Common myeloid progenitor, CD34-positive (primary cell): ENCODE measurements at regions not wholly inside any gene's neighbourhood (a gene's known extent, or its start where the extent isn't known, plus 50 kb on each side); places are given as distances from the start of the nearest gene placed in this dataset.

ENCODE experiments used
- CTCF ChIA-PET: fragments of 350-600 bp; sonication (Branson Sonifier 250); formaldehyde crosslinking; loops from one replicate; lab custom pipeline; 2021; ENCODE audit warnings: antibody characterized with exemption; lab: Charles Lee
- POLR2A ChIA-PET: fragments of 350-600 bp; sonication (Branson Sonifier 250); formaldehyde crosslinking; loops from one replicate; lab custom pipeline; 2021; ENCODE audit warnings: antibody characterized with exemption; lab: Charles Lee
- DNase-seq, 3 donors: peaks; one replicate each; pipeline versions ENCODE4 v3.0.0 to v3.0.0-alpha.2; 2013
- H3K27ac ChIP-seq, 2 experiments: 1 replicate in 1 of 2; 2 replicates in 1 of 2; pipeline ENCODE4 v1.7.0; 2013; ENCODE audit warnings: inconsistent platforms in 2 of 2, low read length in 2 of 2, mild to moderate bottlenecking in 2 of 2, low read depth in 1 of 2, moderate library complexity in 1 of 2; ENCODE audit not compliant: severe bottlenecking in 2 of 2, insufficient read depth in 1 of 2, poor library complexity in 1 of 2
- H3K27me3 ChIP-seq, 5 experiments: replicated peaks in 2 of 5; 1 replicate in 3 of 5; 2 replicates in 2 of 5; pipeline versions ENCODE4 v1.6.1 to v1.7.0; 2013; ENCODE audit warnings: low read length in 4 of 5, mild to moderate bottlenecking in 2 of 5, moderate library complexity in 2 of 5, inconsistent platforms in 1 of 5; ENCODE audit not compliant: insufficient read depth in 5 of 5, control insufficient read depth in 4 of 5
- H3K36me3 ChIP-seq, 4 experiments: 1 replicate in 2 of 4; 2 replicates in 2 of 4; pipeline versions ENCODE4 v1.6.1 to v1.7.0; 2013; ENCODE audit warnings: low read length in 3 of 4, control low read depth in 1 of 4, mild to moderate bottlenecking in 1 of 4; ENCODE audit not compliant: control insufficient read depth in 4 of 4, insufficient read depth in 4 of 4
- H3K4me1 ChIP-seq, 4 experiments: 1 replicate in 3 of 4; 2 replicates in 1 of 4; pipeline versions ENCODE4 v1.6.1 to v1.7.1; 2013; ENCODE audit warnings: low read length in 3 of 4, mild to moderate bottlenecking in 3 of 4, control low read depth in 1 of 4, inconsistent platforms in 1 of 4, moderate library complexity in 1 of 4; ENCODE audit not compliant: control insufficient read depth in 4 of 4, insufficient read depth in 4 of 4; ENCODE audit errors: control extremely low read depth in 1 of 4
- H3K4me3 ChIP-seq, 7 experiments: 1 replicate in 4 of 7; 2 replicates in 3 of 7; pipeline versions ENCODE4 v1.5.1 to v1.7.0; 2013; ENCODE audit warnings: mild to moderate bottlenecking in 7 of 7, low read length in 6 of 7, moderate library complexity in 6 of 7, inconsistent platforms in 2 of 7, low read depth in 2 of 7, control low read depth in 1 of 7; ENCODE audit not compliant: insufficient read depth in 4 of 7, control insufficient read depth in 1 of 7; ENCODE audit errors: extremely low read depth in 1 of 7
- H3K9me3 ChIP-seq, 5 experiments: 1 replicate in 4 of 5; 2 replicates in 1 of 5; pipeline versions ENCODE4 v1.6.1 to v1.7.1; 2013; ENCODE audit warnings: low read length in 4 of 5, mild to moderate bottlenecking in 2 of 5, inconsistent platforms in 1 of 5, low read depth in 1 of 5, moderate library complexity in 1 of 5; ENCODE audit not compliant: control insufficient read depth in 4 of 5, insufficient read depth in 2 of 5; ENCODE audit errors: control extremely low read depth in 1 of 5
- WGBS: methylation state at CpG from one replicate; pipeline ENCODE4 v1.1.5; 2013; ENCODE audit not compliant: insufficient coverage; 5-methylcytosine and 5-hydroxymethylcytosine counted together

GRCh38 chr14:97649752-97650151 lies 852.6 kb downstream of the VRK1 start:
- CTCF ChIA-PET, result no interaction called here
- no peak for DNase-seq

GRCh38 chr14:97655169-97655948 lies 858.2 kb downstream of the VRK1 start:
- no peaks in the 10 kb centered on the region for H3K9me3 ChIP-seq
- no peak overlapping the region for H3K27ac ChIP-seq
- WGBS, result 91% methylated on average over 5 of the region's 5 CpGs
- H3K36me3 ChIP-seq, result no peaks in the 10 kb centered on the region
- POLR2A ChIA-PET, result no interaction called here
- no peaks in the 10 kb centered on the region for H3K4me1 ChIP-seq
- no peak for DNase-seq
- H3K4me3 ChIP-seq, result no peak overlapping the region
- H3K27me3 ChIP-seq, result peaks cover 0 to 2% (median 0%) of the 10 kb centered on the region in 5 experiments
- CTCF ChIA-PET, result no interaction called here

More at GRCh38 chr14:97649752-97650151, 852.6 kb downstream of the VRK1 start:
- POLR2A ChIA-PET, result no interaction called here
- Histone ChIP-seq H3K36me3 (no peaks in the 10 kb centered on the region), H3K4me3 (no peak overlapping the region), H3K27ac (no peak overlapping the region), H3K4me1 (no peaks in the 10 kb centered on the region), H3K27me3 (peaks cover 0 to 2% (median 0%) of the 10 kb centered on the region in 5 experiments), H3K9me3 (no peaks in the 10 kb centered on the region)
- WGBS, result 100% methylated on average over 2 of the region's 5 CpGs

- H3K36me3 ChIP-seq, result no peaks in the 10 kb centered on the region
- 100% methylated on average over 2 of the region's 2 CpGs for WGBS
Measured at GRCh38 chr14:97657609-97658008, 860.4 kb downstream of the VRK1 start.

GRCh38 chr14:97687944-97688630 lies 890.9 kb downstream of the VRK1 start:
- DNase-seq, result no peak
- CTCF ChIA-PET, result no interaction called here
- POLR2A ChIA-PET, result no interaction called here
- no peaks in the 10 kb centered on the region for H3K36me3 ChIP-seq
- no peaks in the 10 kb centered on the region for H3K27me3 ChIP-seq
- 93% methylated on average over 4 of the region's 6 CpGs for WGBS
- no peaks in the 10 kb centered on the region for H3K9me3 ChIP-seq
- H3K4me1 ChIP-seq, result peaks cover 0 to 8% (median 3%) of the 10 kb centered on the region in 4 experiments
- no peak overlapping the region for H3K4me3 ChIP-seq
- H3K27ac ChIP-seq, result no peak overlapping the region

More at GRCh38 chr14:97657609-97658008, 860.4 kb downstream of the VRK1 start:
- POLR2A ChIA-PET, result no interaction called here
- Histone ChIP-seq H3K9me3 (no peaks in the 10 kb centered on the region), H3K4me1 (no peaks in the 10 kb centered on the region), H3K27ac (no peak overlapping the region), H3K4me3 (no peak overlapping the region), H3K27me3 (no peaks in the 10 kb centered on the region)
- CTCF ChIA-PET, result no interaction called here
- no peak for DNase-seq

- Histone ChIP-seq H3K4me3 (no peak overlapping the region), H3K9me3 (no peaks in the 10 kb centered on the region), H3K27ac (no peak overlapping the region), H3K36me3 (no peaks in the 10 kb centered on the region), H3K27me3 (no peaks in the 10 kb centered on the region), H3K4me1 (peaks cover 0 to 6% (median 3%) of the 10 kb centered on the region in 4 experiments)
- WGBS, result 98% methylated on average over 10 of the region's 11 CpGs
- no peak for DNase-seq
- POLR2A ChIA-PET, result no interaction called here
- CTCF ChIA-PET, result no interaction called here
Measured at GRCh38 chr14:97688631-97689336, 891.6 kb downstream of the VRK1 start.

- POLR2A ChIA-PET, result no interaction called here
- no peak for DNase-seq
- WGBS, result 69% methylated on average over 2 of the region's 6 CpGs
- CTCF ChIA-PET, result interaction anchor here (0.5 kb wide), 1 partner anchor 9 kb away, joined by 3 read pairs; no protein-coding TSS in a partner anchor
- H3K4me1 ChIP-seq, result peaks cover 0 to 3% (median 0%) of the 10 kb centered on the region in 4 experiments
- no peak overlapping the region for H3K27ac ChIP-seq
- no peaks in the 10 kb centered on the region for H3K27me3 ChIP-seq
- H3K9me3 ChIP-seq, result no peaks in the 10 kb centered on the region
- H3K36me3 ChIP-seq, result no peaks in the 10 kb centered on the region
- no peak overlapping the region for H3K4me3 ChIP-seq
Measured at GRCh38 chr14:97692084-97692483, 894.9 kb downstream of the VRK1 start.
